SJCRH30 (cell line): ENCODE measurements at regions not wholly inside any gene's neighbourhood (a gene's known extent, or its start where the extent isn't known, plus 50 kb on each side); places are given as distances from the start of the nearest gene placed in this dataset.

ENCODE experiments used
- DNase-seq, 2 experiments: peaks; one replicate each; pipeline ENCODE4 v3.0.0-alpha.2; 2015 to 2020
- H3K27ac ChIP-seq: fragments of 250-450 bp; sonication (Bioruptor Pico); 2 replicates; pipeline ENCODE4 v1.5.1; 2020; ENCODE audit warnings: mild to moderate bottlenecking, moderate library complexity
- H3K27me3 ChIP-seq: fragments of 250-450 bp; sonication (Bioruptor Pico); 2 replicates; pipeline ENCODE4 v1.5.1; 2020; ENCODE audit warnings: mild to moderate bottlenecking, moderate library complexity
- H3K36me3 ChIP-seq: fragments of 250-450 bp; sonication (Bioruptor Pico); 2 replicates; pipeline ENCODE4 v1.5.1; 2020; ENCODE audit warnings: mild to moderate bottlenecking, moderate library complexity
- H3K4me1 ChIP-seq: fragments of 250-450 bp; sonication (Bioruptor Pico); 2 replicates; pipeline ENCODE4 v1.5.1; 2020; ENCODE audit warnings: mild to moderate bottlenecking, moderate library complexity
- H3K4me3 ChIP-seq: fragments of 250-450 bp; sonication (Bioruptor Pico); 2 replicates; pipeline ENCODE4 v1.5.1; 2020; ENCODE audit warnings: mild to moderate bottlenecking, moderate library complexity
- H3K9me3 ChIP-seq: fragments of 250-450 bp; sonication (Bioruptor Pico); replicated peaks from 2 replicates; pipeline ENCODE4 v1.5.1; 2020; ENCODE audit warnings: mild to moderate bottlenecking, moderate library complexity

DNA sequence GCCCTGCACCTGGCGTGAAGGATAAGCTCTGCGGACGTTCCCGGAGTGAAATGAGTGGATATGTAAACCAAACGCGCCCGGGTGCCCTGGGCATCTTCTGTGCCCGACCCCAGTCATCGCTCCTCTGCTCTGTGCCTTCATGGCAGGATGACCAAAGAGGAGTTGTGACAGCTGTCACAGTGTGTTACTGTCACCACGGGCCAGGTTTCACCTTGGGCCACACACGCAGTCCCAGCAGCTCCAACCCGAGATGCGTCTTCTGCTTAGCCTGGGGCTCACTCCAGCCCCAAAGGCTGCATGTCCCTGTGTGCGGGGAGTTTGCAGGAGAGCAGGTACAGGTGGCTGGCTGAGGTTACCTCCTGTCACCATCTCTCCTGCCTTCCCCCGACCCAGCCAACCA, 311.6 kb downstream of the BMP7 start:
- peak; percentile 25 to 44 for DNase-seq
- H3K27me3 ChIP-seq: peaks cover 75% of the 10 kb centered on the region
- no peaks in the 10 kb centered on the region for H3K36me3 ChIP-seq

DNA sequence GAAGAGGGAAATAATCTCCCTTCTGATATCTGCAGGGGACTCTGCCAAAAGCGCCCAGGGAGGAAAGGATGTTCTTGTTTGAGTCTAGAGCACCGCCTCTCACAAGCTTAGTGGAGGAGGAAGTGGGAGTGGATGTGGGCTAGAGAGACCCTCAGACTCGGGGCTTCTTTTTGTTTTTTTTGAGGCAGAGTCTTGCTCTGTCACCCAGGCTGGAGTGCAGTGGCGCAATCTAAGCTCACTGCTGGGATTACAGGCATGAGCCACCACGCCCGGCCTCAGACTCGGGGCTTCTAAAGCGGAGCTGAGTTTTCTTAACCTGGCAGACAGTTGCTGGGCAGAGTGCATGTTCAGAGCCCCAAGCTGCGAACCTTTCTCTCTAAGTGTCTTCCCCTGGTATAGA, 310.8 kb downstream of the BMP7 start:
- H3K27me3 ChIP-seq: peaks cover 71% of the 10 kb centered on the region
- no peaks in the 10 kb centered on the region for H3K9me3 ChIP-seq
- H3K36me3 ChIP-seq: no peaks in the 10 kb centered on the region
- H3K4me3 ChIP-seq: no peak overlapping the region
- no peak for DNase-seq
- H3K27ac ChIP-seq: no peak overlapping the region
- H3K4me1 ChIP-seq: peaks cover 10% of the 10 kb centered on the region

More for the DNA sequence above, 311.6 kb downstream of the BMP7 start:
- Histone ChIP-seq H3K4me1 (peaks cover 10% of the 10 kb centered on the region), H3K27ac (no peak overlapping the region), H3K9me3 (no peaks in the 10 kb centered on the region), H3K4me3 (no peak overlapping the region)

DNA sequence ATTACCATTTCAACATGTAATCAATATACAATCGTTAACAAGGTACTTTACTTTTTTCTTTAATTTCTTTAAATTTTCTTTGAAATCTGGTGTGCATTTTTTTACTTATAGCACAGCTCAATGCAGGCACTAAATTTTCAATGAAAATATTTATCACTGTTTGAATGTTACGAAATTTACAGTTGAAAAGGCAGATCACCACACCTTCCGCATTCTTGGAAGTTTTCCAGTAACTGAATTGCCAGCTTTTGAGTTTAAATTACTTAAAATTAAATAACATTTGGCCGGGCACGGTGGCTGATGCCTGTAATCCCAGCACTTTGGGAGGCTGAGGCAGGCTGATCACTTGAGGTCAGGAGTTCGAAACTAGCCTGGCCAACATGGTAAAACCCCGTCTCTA, 309.9 kb downstream of the BMP7 start:
- H3K9me3 ChIP-seq: no peaks in the 10 kb centered on the region

DNA sequence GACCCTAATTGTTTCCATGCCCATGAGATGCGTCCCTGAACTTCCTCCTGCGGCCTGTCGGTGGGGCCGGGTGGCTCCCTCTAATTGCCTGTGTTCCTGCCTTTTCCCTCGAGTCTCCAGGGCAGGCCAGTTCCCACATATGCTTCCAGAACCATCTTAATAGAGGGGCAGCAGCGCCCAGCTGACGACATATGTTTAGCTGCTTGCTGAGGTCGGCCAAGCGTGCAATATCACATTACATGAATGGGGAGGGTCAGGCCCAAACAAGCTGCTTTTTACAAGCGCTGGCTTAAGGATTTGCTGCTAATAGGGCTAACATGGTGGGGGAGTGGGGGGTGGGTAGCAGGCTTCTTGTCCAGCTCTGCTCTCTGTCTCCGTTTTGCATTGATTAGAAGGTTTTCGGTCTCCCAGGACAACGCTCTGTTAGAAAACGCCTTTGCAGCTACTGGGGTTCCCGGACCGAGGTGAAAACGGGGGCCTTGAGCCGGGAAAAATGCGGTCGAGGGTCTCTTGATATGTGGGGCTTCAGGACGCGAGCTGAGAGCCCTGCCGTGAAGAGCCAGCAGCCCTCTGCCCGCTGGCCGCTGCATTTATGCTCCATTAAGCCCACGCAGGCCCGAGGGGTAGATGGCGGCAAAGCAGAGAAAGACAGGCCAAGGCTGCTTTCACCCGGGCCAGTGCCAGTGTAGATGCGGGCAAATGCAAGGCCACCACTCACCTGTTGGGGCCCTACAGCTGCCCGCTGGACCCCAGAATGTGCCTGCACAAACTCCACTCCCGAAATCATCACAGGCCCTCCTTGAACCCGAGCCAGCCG, 308.5 kb downstream of the BMP7 start:
- no peaks in the 10 kb centered on the region for H3K9me3 ChIP-seq
- peaks cover 56% of the 10 kb centered on the region for H3K27me3 ChIP-seq
- H3K27ac ChIP-seq: no peak overlapping the region
- H3K4me1 ChIP-seq: peaks cover 10% of the 10 kb centered on the region
- H3K4me3 ChIP-seq: no peak overlapping the region; the same call in 1 of the 2 replicates
- DNase-seq: peak; percentile 83 to 90
- H3K36me3 ChIP-seq: no peaks in the 10 kb centered on the region

More for the DNA sequence above, 309.9 kb downstream of the BMP7 start:
- no peak overlapping the region for H3K27ac ChIP-seq
- H3K4me3 ChIP-seq: no peak overlapping the region
- no peaks in the 10 kb centered on the region for H3K36me3 ChIP-seq
- H3K4me1 ChIP-seq: peaks cover 10% of the 10 kb centered on the region
- peaks cover 65% of the 10 kb centered on the region for H3K27me3 ChIP-seq
- no peak for DNase-seq

DNA sequence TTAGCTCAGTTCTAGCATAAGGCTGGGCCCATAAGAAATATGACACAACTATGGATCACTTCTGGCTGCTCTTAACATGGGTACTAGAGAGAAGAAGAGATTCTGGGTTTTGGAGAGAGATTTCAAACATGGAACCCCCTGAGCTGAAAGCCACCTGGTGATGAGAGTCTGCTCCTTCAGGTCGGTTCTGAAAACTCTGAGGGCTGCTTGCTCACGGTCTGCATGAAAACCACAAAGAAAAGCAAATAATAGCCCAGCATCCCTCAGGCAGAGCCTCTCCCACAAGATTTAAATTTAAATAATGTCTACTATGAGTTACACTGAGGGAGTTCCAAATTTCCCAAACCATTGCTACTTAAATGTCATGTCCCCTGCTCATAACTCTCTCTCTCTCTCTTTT, 301.5 kb downstream of the BMP7 start:
- H3K4me1 ChIP-seq: no peaks in the 10 kb centered on the region
- no peak overlapping the region for H3K27ac ChIP-seq
- H3K36me3 ChIP-seq: no peaks in the 10 kb centered on the region
- H3K27me3 ChIP-seq: peaks cover 3% of the 10 kb centered on the region; the same call in 1 of the 2 replicates
- no peak for DNase-seq
- H3K9me3 ChIP-seq: no peaks in the 10 kb centered on the region
- H3K4me3 ChIP-seq: no peak overlapping the region

DNA sequence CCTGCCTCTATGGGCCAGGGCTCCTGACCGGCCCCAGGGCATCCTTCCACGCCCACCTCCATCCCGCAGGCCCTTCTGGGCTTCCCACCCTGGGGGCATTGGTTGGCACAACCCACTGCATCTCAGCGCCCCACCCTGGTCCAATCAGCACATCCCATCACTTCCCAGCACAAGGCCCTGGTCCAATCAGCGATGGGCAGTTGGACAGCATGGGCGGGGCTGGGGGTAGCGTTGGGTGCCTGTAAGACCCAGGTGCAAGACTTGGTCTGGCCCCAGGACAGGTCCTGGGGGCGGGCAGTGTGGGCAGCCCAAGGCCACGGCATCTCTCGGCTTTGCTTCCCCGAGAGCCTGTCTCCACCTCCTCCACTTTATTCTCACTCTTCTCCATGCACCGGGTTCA, 298.5 kb downstream of the BMP7 start:
- DNase-seq: no peak
- H3K4me3 ChIP-seq: no peak overlapping the region
- H3K27me3 ChIP-seq: peaks cover 17% of the 10 kb centered on the region
- no peak overlapping the region for H3K27ac ChIP-seq
- H3K4me1 ChIP-seq: no peaks in the 10 kb centered on the region
- H3K9me3 ChIP-seq: no peaks in the 10 kb centered on the region
- no peaks in the 10 kb centered on the region for H3K36me3 ChIP-seq

DNA sequence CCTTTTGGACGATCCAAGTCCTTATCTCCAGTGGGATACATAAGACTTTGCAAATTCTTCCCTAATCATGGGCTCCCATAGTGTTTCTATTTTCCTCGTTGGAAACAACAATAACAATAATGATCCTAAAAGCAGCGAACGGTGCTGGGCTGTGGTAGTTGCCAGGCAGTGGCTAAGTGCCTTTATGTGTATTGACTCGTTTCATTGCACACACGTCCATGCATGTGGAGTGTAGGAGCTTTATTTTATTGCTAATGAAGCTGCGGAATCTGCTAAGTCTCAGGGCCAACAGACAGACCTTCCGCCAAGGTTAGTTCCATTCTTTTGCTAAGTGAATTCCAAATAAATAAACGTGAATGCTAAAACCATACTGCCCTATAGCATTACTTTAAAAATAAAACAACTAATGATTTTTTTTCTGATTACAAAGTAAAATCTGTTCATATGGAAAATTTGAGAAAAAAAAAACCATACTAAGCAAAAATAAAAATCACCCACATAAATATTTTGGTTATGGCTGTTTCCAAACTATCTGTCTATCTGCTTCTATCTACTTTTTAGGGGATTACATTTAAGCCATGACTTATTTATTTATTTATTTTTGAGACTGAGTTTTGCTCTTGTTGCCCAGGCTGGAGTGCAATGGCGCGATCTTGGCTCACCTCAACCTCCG, 297.9 kb downstream of the BMP7 start:
- Histone ChIP-seq H3K27ac (no peak overlapping the region), H3K36me3 (no peaks in the 10 kb centered on the region), H3K27me3 (peaks cover 23% of the 10 kb centered on the region), H3K4me1 (no peaks in the 10 kb centered on the region), H3K4me3 (no peak overlapping the region), H3K9me3 (no peaks in the 10 kb centered on the region)
- no peak for DNase-seq

DNA sequence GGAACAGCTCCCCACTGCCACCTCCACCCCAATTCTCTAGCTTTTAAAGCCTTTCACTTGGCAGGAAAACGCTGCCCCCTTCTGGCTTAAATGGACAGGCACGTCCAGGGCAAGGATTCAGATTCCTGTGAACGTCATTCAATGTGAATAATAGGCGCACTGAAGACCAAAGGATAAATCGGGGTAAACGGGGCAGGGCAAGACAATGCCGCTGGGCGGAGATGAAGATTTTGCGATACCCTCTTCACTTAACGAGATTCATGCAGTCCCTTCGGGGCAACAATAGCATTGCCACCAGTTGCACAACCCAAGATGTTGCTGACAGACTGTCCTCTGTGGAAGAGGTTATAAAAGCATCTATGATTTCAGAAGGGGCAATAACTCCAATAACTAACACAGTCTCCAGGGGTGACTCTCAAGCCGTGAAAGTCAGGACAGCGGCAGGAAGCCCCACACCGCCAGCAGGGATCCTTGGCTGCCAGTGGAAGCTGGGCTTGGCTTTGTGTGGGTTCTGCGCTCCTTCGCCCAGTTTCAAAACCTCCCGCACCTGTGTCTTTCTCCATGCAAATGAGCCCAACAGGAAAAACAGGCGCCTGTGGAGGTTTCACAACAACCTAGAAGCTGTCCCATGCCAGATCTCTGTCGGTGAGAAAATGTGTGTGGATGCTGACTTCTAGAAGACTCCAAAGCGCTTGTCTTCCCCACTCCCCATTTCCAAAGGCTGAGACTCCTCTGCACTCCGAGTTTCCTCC, 291.8 kb downstream of the BMP7 start:
- Histone ChIP-seq H3K4me1 (no peaks in the 10 kb centered on the region), H3K36me3 (no peaks in the 10 kb centered on the region), H3K27ac (no peak overlapping the region), H3K27me3 (peaks cover 71% of the 10 kb centered on the region), H3K4me3 (no peak overlapping the region), H3K9me3 (no peaks in the 10 kb centered on the region)
- peak; percentile 51 to 72 for DNase-seq

DNA sequence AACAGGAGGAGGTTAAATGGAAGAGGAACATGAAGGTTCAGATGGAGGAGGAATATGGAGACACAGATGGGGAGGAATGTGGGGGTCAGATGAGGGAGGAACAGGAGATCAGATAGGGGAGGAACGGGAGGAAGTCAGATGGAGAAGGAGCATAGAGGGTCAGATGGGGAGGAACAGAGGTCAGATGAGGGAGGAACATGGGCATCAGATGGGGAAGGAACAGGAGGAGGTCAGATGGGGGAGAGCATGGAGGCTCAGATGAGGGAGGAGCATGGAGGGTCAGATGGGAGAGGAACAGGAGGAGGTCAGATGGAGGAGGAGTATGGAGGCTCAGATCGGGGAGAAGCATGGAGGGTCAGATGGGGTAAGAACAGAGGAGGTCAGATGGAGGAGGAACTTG, 290.6 kb downstream of the BMP7 start:
- Histone ChIP-seq H3K4me3 (no peak overlapping the region), H3K27ac (no peak overlapping the region), H3K4me1 (no peaks in the 10 kb centered on the region), H3K36me3 (no peaks in the 10 kb centered on the region), H3K9me3 (no peaks in the 10 kb centered on the region), H3K27me3 (peaks cover 72% of the 10 kb centered on the region)
- DNase-seq: no peak

DNA sequence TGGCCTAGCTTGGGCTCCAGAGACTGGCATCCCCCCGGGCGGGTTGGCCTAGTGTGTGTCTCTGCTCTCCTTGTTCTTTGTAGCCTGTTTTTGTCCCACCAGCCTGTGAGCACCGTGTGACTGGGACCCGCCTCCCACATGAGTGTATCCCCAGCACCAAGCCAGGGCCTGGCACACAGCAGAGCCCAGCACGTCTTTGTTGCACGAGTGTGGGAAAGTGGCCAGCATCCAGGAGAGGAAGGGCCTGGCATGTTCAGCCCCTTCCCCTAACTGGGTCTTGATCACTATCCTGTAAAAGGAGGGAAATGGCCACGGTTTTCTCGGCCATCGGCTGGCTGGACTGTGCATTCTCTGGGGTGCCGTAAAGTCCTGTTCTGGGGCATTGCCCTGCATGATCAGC, 290.1 kb downstream of the BMP7 start:
- Histone ChIP-seq H3K9me3 (no peaks in the 10 kb centered on the region), H3K27ac (no peak overlapping the region), H3K27me3 (peaks cover 70% of the 10 kb centered on the region), H3K36me3 (no peaks in the 10 kb centered on the region), H3K4me1 (no peaks in the 10 kb centered on the region), H3K4me3 (no peak overlapping the region)
- no peak for DNase-seq

DNA sequence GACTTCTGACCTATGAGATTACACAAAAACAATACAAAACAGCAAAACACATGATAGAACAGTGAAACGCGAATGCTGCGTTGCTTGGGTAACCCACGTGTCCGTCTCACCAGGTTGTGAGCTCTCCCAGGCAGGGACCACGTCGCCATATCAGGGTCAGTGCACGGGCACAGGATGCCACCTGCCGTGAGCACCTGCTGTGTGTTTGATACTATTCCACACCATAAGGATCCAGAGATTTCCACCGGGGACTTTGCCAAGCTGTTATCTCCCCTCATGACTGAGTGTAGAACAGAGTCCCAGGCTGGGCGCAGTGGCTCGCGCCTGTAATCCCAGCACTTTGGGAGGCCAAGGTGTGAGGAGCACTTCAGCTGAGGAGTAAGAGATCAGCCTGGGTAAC, 288.0 kb downstream of the BMP7 start:
- no peak overlapping the region for H3K4me3 ChIP-seq
- DNase-seq: no peak
- H3K9me3 ChIP-seq: no peaks in the 10 kb centered on the region
- peaks cover 57% of the 10 kb centered on the region for H3K27me3 ChIP-seq
- H3K36me3 ChIP-seq: no peaks in the 10 kb centered on the region
- H3K4me1 ChIP-seq: no peaks in the 10 kb centered on the region
- H3K27ac ChIP-seq: no peak overlapping the region

DNA sequence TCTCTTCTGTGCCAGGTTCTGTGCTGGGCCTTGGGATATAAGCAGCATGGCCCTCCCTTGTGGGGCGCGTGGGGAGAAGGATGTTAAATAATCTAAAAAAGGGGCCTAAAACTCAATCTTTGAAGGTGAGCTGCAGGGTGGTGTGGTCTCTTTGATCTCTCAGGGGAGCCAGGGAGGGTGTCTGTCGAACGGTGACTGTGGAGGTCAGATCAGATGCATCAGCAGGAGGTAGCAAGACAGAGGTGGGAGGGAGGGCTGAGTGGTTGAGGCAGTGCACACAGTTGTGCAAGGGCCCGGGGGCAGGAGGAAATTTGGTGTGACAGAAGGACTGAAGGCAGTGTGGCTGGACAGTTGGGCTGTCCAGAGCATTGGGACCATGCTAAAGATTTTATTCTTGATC, 287.3 kb downstream of the BMP7 start:
- no peaks in the 10 kb centered on the region for H3K4me1 ChIP-seq
- no peak overlapping the region for H3K4me3 ChIP-seq
- H3K27me3 ChIP-seq: peaks cover 50% of the 10 kb centered on the region
- no peaks in the 10 kb centered on the region for H3K9me3 ChIP-seq
- H3K27ac ChIP-seq: no peak overlapping the region
- no peak for DNase-seq
- H3K36me3 ChIP-seq: no peaks in the 10 kb centered on the region

DNA sequence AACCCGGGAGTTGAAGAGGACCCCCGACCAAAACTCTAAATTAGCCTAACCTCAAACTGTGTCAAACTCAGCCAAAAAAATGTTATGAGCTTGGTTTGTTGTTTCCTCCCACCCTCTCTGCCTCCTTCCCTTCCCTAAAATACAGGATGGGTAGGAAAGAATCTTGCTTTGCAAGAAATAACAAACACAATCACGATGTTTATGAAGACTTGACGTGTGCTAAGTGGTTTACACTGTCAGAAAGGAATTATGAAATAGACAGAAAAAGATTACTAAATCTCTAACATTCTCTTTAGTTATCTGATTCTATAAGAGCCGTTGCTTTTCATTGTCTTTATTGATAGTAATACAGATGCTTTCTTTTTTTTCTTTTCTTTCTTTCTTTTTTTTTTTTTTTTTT, 285.1 kb downstream of the BMP7 start:
- H3K27ac ChIP-seq: no peak overlapping the region
- no peak for DNase-seq
- H3K4me1 ChIP-seq: no peaks in the 10 kb centered on the region
- peaks cover 29% of the 10 kb centered on the region for H3K27me3 ChIP-seq
- no peaks in the 10 kb centered on the region; the same call in 1 of the 2 replicates for H3K9me3 ChIP-seq
- no peak overlapping the region for H3K4me3 ChIP-seq
- no peaks in the 10 kb centered on the region for H3K36me3 ChIP-seq

DNA sequence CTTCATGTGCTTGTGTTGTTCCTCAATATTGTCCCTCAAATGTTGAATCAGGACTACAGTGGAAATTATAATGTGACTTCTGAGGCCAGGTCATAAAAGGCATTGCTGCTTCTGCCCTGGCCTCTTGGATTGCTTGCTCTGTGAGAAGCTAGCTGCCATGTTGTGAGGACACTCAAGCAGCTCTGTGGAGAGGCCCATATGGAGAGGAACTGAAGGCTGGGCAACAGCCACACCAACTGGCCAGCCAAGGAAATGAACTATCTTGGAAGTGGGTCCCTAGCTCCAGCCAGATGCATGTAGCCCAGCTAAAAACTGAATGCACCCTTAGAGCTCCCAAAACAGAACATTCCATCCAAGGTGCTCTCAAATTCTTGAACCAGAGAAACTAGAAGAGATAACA, 282.6 kb downstream of the BMP7 start:
- Histone ChIP-seq H3K4me1 (no peaks in the 10 kb centered on the region), H3K27me3 (peaks cover 8% of the 10 kb centered on the region), H3K9me3 (peaks cover 3% of the 10 kb centered on the region), H3K27ac (no peak overlapping the region), H3K4me3 (no peak overlapping the region), H3K36me3 (no peaks in the 10 kb centered on the region)
- DNase-seq: no peak

DNA sequence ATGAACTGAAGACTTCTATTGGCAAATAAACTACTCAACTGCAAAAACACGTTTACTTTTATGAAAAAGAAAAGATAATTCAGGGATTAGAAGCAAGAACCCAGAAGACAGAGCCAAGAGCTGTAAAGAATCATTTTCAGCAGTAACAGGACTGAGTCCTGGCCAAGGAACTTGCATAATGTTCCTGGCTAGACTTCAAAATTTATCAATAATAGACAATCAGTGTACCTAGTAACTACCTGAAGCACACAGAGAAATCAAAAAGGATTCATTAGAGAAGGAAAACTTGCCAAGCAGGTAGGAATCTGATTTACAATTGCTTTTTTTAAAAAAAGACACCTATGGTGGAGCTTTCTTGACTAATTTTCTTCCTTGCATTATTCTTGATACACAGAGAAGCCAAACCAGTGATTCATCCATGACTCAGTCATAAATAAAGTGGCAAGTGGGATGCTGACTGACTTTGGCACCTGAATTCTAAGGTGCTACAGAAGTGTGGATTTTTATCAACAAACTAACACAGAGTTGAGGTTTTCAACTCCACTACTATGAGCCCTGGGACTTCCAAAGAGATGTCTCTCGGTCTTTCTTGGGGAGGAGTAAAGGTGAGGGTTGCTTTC, 281.3 kb downstream of the BMP7 start:
- no peak overlapping the region for H3K27ac ChIP-seq
- peaks cover 3% of the 10 kb centered on the region for H3K9me3 ChIP-seq
- H3K4me3 ChIP-seq: no peak overlapping the region
- H3K36me3 ChIP-seq: no peaks in the 10 kb centered on the region
- H3K27me3 ChIP-seq: peaks cover 5% of the 10 kb centered on the region; the same call in 1 of the 2 replicates
- no peaks in the 10 kb centered on the region for H3K4me1 ChIP-seq
- no peak for DNase-seq
